Vagina (tissue), 2 donors: ENCODE measurements at regions not wholly inside any gene's neighbourhood (a gene's known extent, or its start where the extent isn't known, plus 50 kb on each side); places are given as distances from the start of the nearest gene placed in this dataset.

ENCODE experiments used
- CTCF ChIP-seq, 3 experiments: fragments of 450-650 bp in 2 of 3; fragments of 200-600 bp in 1 of 3; sonication (generic) in 1 of 3; IDR thresholded peaks; one replicate each; pipeline ENCODE4 v1.5.1; 2017 to 2019; ENCODE audit warnings: antibody characterized with exemption in 3 of 3, mild to moderate bottlenecking in 2 of 3, moderate library complexity in 2 of 3
- POLR2A ChIP-seq, 2 donors: fragments of 450-650 bp; IDR thresholded peaks; one replicate each; pipeline ENCODE4 v1.6.1; 2017; ENCODE audit warnings: antibody characterized with exemption in 2 of 2, mild to moderate bottlenecking in 2 of 2, moderate library complexity in 2 of 2
- POLR2AphosphoS5 ChIP-seq, 2 donors: sonication (generic); formaldehyde crosslinking; IDR thresholded peaks; one replicate each; pipeline ENCODE4 v1.9.0; 2017; ENCODE audit warnings: antibody characterized with exemption in 2 of 2, mild to moderate bottlenecking in 2 of 2, low read depth in 1 of 2; ENCODE audit not compliant: insufficient read depth in 1 of 2

- no peak for TF ChIP-seq CTCF (IDR thresholded peaks at IDR 0.05)
- no peak for TF ChIP-seq POLR2AphosphoS5 (IDR thresholded peaks at IDR 0.05; ENCODE audit: insufficient read depth in 1 of 2, low read depth in 1 of 2)
- no peak for TF ChIP-seq POLR2A (IDR thresholded peaks at IDR 0.05)
These were observed 258.9 kb upstream of the CHAC2 start for GRCh38 chr2:53508667-53509066.
